ENCODE measurements at regions not wholly inside any gene's neighbourhood (a gene's known extent, or its start where the extent isn't known, plus 50 kb on each side); places are given as distances from the start of the nearest gene placed in this dataset.
"Not testable (repeated sequence)": the region's sequence is repeated elsewhere in the genome, so short reads cannot be mapped to it uniquely, and the experiment has no call there.

DNA sequence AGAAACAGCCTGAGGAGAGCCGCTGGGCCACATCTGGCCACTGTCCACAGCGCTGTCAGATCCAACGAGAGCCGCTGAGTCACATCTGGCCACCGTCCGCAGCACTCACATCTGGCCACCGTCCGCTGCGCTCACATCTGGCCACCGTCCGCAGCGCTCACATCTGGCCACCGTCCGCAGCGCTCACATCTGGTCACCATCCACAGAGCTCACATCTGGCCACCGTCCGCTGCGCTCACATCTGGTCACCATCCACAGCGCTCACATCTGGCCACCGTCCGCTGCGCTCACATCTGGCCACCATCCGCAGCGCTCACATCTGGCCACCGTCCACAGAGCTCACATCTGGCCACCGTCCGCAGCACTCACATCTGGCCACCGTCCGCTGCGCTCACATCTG is 549.3 kb upstream of the B3GAT1 start:
- TF ChIP-seq, protein P1, sequence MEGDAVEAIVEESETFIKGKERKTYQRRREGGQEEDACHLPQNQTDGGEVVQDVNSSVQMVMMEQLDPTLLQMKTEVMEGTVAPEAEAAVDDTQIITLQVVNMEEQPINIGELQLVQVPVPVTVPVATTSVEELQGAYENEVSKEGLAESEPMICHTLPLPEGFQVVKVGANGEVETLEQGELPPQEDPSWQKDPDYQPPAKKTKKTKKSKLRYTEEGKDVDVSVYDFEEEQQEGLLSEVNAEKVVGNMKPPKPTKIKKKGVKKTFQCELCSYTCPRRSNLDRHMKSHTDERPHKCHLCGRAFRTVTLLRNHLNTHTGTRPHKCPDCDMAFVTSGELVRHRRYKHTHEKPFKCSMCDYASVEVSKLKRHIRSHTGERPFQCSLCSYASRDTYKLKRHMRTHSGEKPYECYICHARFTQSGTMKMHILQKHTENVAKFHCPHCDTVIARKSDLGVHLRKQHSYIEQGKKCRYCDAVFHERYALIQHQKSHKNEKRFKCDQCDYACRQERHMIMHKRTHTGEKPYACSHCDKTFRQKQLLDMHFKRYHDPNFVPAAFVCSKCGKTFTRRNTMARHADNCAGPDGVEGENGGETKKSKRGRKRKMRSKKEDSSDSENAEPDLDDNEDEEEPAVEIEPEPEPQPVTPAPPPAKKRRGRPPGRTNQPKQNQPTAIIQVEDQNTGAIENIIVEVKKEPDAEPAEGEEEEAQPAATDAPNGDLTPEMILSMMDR (IDR thresholded peaks at IDR 0.05; ENCODE audit: low read depth, low read length), result not testable (repeated sequence)
- TF ChIP-seq POLR2A (IDR thresholded peaks at IDR 0.05; ENCODE audit: extremely low read depth, insufficient read length); MYC (IDR thresholded peaks at IDR 0.05; ENCODE audit: low read depth, low read length): not testable (repeated sequence)
- TF ChIP-seq, protein P2, sequence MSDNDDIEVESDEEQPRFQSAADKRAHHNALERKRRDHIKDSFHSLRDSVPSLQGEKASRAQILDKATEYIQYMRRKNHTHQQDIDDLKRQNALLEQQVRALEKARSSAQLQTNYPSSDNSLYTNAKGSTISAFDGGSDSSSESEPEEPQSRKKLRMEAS (IDR thresholded peaks at IDR 0.05; ENCODE audit: low read depth, low read length), result not testable (repeated sequence)

All from NB4 (cell line).